ENCODE measurements at regions not wholly inside any gene's neighbourhood (a gene's known extent, or its start where the extent isn't known, plus 50 kb on each side); places are given as distances from the start of the nearest gene placed in this dataset.
"Not testable (repeated sequence)": the region's sequence is repeated elsewhere in the genome, so short reads cannot be mapped to it uniquely, and the experiment has no call there.

GRCh38 chrX:3509934-3510333, 163.5 kb upstream of the MXRA5 start:
- DNase-seq (ENCODE audit: low spot score), result no peak

DNA sequence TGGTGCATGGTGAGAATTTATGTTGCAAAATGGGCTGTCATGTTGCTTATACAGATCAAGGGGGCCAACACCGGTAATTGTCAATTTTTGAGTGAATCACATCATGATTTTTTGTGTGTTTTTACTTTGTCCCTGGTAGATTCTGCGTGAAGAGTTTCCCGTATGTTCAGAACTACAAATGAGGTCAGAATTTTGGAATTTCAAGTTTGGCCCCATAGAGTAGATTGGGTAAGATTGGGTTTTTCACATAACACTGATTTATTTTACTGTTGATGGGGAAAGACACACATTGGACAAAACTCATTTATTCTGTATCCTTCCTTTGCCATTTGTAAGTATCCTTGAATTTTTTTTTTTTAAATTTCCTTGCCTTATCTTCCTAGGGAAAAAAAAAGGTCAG, 158.5 kb upstream of the MXRA5 start:
- DNase-seq (ENCODE audit: low spot score), result no peak

DNA sequence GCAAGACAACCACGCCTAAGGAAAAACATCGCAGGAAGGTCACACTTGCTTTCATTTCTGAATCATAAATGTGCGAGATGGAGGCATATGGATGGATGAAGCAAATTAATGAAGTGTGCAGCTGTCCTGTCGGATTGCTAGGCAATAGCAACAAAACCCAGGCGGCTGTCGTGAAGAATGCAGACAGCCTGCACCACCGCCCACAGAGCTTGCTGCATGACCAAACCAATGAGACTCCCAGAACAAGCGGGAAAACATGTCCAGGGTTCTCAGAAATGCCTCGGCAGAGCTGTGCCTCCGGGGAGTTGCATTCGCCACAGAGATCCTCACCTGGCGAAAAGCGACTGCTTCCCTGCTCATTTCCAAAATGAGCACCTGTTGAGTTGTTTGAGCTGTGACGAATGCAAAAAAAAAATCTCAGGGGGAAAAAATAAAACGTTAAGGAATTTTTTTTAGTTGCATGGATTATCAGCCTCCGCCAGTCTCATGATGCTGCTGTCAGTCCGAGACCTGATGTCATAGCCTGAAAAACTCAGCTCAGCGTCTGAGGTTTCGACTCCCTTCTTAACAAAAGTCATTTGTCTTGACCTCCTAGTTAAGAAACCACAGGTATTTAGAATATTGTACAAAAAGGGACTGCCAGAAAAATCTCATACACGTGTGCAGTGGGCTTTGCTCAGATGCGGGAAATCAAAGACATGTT, 155.5 kb upstream of the MXRA5 start:
- DNase-seq (ENCODE audit: low spot score), result no peak

- DNase-seq (ENCODE audit: low spot score), result not testable (repeated sequence)
These were observed 149.7 kb upstream of the MXRA5 start for GRCh38 chrX:3495836-3496769.

DNA sequence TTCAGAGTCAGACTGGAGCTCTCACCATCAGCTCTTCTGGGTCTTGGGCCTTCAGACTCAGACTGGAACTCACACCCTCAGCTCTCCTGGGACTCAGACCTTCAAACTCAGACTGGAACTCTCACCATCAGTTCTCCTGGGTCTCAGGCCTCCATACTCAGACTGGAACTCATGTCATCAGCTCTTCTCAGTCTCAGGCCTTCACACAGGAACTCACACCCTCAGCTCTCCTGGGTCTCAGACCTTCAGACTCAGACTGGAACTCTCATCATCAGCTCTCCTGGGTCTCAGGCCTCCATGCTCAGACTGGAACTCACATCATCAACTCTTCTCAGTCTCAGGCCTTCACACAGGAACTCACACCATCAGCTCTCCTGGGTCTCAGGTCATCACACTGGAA, 147.2 kb upstream of the MXRA5 start:
- DNase-seq (ENCODE audit: low spot score), result no peak

DNA sequence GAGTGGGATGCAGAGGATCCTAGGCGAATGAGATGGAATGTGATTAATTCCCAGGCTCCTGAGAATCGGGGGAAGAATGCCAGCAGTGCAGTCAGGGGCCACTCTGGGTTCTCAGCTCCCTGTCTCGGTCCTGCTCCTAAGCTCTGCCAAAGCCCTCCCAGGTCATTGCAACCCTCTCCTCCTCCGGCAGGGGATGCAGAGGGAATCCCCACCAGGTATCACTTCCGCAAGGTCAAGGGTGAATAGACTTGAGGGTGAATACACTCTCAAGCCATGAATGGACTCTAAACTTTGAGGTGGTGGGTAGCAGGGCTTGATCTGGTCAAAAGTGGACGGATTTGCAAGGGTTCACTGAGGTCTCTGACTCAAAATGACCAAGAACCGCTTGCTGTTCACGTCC, 139.3 kb upstream of the MXRA5 start:
- DNase-seq (ENCODE audit: low spot score), result no peak

DNA sequence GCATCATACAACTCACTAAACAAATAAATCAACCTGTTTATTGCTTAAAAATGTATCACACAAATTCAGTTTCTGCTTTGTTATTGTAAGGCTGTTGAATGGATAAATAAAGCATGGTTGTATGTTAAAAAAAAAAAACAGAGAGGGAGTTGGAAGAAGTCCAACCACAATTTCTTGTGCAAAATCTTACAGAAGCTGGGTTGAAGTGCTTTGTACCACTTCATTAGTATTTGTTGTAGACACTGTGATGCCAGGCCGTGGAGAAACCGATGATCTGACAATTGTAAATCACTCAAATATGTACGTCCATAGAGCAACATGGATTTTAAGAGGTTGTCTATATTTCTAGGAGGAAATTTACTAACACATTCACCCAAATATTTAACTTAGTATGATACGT, 132.6 kb upstream of the MXRA5 start:
- DNase-seq (ENCODE audit: low spot score), result no peak

DNA sequence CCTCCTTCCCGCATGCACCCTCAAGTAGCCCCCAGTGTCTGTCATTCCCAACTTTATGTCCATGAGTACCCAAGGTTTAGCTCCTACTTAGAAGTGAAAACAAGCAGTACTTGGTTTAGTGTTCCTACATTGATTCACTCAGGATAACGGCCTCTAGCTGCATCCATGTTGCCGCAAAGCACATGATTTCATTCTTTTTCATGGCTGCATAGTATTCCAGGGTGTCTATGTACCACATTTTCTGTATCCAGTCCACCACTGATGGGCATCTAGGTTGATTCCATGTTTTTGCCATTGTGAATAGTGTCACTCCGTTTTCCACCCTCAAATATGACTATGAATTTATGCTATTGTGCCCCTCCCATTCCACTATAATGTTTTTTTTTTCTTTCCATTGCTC, 130.5 kb upstream of the MXRA5 start:
- DNase-seq (ENCODE audit: low spot score), result no peak

- not testable (repeated sequence) for DNase-seq (ENCODE audit: low spot score)
These were observed 123.8 kb upstream of the MXRA5 start for GRCh38 chrX:3470211-3470679.

DNA sequence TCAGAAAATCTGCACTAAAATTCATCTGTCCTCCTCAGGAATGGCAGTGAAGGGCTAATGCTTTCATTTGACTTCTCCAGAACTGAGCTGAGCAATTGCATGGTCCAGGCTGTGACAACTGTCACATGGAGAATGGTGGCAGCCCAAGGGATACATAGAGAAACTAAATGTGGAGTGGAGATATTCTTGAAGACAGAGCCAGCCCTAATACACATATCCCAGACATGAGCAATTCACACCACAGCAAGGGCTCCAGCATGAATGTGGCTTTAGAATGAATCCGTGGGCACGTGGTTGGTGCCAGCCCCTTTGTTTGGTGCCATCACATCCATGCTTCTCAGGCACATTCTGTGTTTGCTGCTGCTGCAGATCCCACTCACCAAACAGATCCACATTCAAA, 121.6 kb upstream of the MXRA5 start:
- no peak for DNase-seq (ENCODE audit: low spot score)

DNA sequence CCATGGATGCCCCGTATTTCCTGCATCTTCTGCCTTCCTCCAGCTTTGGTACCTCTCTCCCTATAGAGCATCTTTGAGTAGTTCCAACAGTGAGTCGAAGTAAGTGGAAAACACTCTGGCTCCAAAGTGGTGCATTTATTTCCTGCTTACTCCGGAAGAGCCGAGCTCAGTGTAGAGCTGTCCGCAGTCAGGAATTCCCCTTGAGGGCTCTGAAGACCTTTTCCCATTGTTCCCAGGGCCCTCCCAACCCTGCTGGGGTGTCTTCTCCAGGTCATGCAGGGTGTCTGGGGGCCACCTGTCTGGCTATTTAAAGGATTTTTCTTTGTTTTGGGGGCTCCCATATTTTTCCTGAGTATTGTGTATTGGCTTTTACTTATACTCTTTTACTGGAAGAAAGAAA, 118.6 kb upstream of the MXRA5 start:
- no peak for DNase-seq (ENCODE audit: low spot score)

DNA sequence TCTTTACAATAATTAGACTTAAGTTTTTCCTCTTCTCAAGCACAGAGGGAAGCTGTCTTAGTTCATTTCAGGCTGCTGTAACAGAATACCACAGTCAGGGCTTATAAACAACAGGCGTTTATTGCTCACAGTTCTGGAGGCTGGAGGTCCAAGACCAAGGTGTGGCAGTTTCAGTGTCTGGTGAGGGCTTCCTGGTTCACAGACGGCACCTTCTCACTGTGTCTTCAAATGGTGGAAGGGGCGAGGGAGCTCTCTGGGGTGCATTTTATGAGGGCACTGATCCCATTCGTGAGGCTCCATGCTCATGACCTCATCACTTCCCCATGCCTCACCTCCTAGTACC, 115.7 kb upstream of the MXRA5 start:
- DNase-seq (ENCODE audit: low spot score), result no peak

DNA sequence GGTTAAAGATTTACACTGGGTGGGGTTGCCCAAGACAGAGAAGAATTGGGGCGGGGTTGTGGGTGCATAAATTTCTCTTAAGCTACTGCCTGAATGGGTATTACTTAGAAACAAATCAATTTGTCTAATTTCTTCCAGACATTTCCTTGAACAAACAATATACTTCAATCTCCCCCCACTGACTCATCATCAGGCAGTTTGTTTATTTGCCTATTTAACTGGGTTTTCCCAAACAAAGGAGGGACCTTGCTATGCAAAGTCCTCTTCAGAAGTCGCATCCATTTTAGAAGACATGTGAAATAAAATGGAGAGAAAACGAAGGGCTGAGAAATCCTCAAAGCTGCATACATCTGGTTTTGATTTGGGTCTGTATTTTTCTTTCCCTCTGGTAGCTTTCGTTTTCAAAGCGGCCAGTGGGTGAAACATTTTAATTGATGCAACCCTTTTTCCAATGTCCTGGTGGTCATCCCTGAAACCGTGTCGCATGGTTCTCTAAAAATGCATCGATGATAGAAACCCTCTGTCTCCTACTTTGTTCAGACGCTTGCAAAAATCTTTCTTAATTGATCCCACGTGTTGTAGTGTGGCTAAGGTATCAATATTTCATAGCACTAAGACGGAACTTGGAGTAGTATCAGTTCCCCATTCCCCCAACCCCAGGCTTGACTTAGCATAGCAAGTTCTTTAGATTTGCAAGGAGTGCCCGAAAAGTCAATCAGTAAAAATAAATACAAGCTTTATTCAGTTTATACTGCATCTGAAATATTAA, 115.1 kb upstream of the MXRA5 start:
- no peak for DNase-seq (ENCODE audit: low spot score)

DNA sequence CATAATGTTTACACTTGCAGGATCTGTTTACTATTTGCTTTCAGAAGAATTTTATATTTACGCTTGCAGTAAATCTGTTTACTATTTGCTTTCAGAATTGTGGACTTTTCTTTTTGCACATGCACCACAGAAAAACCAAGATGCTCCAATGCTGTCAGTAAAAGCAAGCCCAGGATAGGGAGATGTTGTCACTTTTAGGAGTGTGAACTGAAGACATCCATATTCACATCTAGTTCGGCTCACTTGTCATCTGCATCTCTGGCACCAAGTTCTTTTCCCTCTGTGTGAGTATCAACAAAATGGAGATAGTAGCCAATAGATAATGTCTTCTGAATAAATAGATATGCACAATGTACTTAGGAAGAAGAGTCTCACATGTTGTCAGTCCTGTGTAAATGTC, 109.3 kb upstream of the MXRA5 start:
- no peak for DNase-seq (ENCODE audit: low spot score)

- DNase-seq (ENCODE audit: low spot score), result no peak
These were observed 105.1 kb upstream of the MXRA5 start for GRCh38 chrX:3451571-3451970.

DNA sequence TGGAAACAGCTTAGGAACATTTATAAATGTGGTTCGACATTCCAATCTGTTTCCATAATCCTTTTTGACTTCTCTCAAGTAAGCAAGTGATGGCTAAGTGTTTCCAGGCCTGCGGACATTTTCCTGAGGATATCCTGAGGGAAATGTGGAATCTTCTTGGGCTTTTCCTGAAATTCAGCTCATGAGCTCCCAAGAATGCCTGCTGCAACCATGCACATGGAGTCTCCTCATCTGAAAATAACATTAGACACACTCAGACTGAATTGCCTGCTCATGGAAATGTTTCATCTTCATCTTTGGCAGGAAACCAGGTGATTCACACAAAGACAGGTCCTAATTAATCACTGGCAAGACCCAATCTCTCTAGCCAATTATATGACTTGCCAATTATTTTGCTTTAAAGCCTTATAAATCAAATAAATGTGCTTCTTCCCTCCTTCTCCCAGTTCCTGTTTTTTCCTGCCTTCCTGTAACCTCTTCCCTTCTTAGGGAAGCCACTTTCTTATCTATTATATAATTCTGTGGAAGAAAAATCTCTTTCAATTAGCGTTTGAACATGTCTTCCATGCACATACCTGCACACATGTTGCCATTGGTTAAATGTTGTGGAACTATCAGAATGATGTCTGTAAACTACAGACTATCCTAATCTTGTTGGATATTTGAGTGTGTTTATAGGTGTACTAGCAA, 104.6 kb upstream of the MXRA5 start:
- DNase-seq (ENCODE audit: low spot score), result no peak

DNA sequence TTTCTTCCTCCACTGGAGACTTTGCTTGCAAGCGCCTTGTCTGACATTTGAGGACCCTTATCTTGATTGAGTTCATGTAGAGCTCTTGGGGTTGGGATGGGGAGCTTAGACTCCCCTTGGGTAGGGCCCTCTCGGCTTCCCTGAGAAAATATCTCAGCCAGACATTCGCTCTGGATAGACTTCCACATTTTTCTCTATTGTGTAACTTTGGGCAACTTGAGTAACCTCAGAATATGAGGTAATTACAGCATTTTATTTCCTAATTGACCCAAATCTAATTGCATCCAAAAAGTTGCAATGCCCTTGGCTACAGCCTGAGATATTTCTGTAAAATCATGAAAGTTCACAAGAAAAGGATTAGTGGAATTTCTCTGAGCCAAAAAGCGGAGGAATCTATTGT, 102.8 kb upstream of the MXRA5 start:
- DNase-seq (ENCODE audit: low spot score), result no peak

GRCh38 chrX:3448563-3448962, 102.1 kb upstream of the MXRA5 start:
- DNase-seq (ENCODE audit: low spot score), result no peak

DNA sequence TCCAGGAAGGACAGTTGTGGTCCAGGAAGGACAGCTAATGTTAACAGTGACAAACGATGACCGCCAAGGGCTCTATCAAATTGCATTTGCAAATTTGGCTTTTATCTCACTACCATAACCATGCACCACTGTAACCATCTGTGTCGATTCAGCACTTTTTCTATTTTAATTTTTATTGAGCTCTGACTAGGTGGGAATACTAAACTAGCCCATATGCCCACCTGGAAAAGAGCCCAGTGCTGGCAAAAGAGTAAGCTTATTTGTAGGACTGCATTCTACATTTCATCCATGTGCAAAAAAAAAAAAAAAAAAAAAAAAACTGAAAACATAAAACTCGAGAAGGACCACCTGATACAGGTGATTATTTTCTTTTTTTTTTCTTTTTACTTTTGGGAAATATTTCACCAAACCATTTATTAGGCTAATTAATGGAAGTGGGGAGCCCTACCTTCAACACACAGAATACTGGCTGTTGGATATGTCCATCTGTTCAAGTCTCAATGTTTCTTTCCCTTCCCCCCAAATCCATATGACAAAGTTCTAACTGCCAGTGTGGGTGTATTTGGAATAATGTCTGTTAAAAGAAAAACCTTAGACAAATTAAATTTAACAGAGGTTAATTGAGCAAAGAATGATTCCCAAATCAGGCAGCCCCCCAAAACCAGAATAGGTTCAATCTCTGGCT, 99.5 kb upstream of the MXRA5 start:
- DNase-seq (ENCODE audit: low spot score), result no peak

DNA sequence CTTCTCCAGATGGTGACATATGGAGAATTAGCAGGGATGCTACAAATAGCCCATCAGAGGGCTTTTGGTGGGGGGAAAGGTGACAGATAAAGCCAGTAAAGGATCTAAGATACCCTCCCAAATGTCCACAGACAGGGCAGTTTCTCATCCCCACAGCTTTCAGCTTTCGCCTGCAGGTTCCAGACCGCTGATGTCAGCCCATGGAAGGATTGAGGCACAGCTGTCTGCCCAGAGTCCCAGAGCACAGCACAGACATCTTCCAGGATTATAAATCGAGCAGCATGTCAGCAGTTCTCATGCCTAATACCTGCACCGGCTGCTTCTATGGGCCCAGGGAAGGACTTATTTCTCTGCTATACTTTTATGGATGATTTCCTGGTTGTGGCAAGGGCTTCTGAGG, 96.7 kb upstream of the MXRA5 start:
- DNase-seq (ENCODE audit: low spot score), result peak; percentile 55

DNA sequence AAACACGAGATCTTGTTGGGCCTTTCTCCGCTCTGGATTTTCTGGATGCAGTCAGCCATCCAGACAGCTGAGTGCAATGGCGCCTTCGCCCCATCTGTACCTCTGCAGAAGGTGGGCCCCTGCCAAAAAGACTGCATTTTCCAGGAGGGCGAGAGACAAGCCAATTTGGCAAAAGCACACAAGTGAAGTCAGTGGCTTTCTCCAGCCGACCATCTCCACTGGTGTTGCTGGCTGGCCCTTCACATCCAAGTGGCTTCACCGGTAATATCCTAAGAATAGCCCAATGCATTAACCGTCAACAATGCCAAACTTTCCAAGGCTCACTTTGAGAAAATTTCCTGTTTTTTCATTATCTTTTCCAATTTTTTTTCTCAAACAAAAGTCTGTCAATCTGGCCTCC, 96.2 kb upstream of the MXRA5 start:
- DNase-seq (ENCODE audit: low spot score), result peak; percentile 20

GRCh38 chrX:3440981-3441380, 94.5 kb upstream of the MXRA5 start:
- peak; percentile 58 for DNase-seq (ENCODE audit: low spot score)

Measured in D341Med (cell line).